ENCODE measurements at regions not wholly inside any gene's neighbourhood (a gene's known extent, or its start where the extent isn't known, plus 50 kb on each side); places are given as distances from the start of the nearest gene placed in this dataset.

DNA sequence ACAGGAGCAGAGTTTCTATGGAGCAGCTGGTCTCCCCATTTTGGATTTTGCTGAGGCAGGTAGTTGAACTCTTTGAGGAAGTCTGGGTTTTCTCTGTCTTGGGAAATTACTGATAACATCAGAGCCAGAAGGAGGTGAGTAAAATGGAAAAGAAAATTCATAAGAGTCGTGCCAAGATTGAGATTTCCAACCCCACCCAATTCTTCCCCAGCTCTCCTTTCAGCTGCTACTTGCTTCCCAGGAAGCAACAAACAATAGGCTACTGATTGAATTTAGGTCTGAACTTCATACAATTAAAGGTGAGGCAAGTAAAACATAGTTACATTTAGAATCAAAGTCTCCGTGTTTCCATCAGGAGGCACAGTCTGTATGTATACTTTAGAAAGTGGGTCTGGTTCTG, 54.6 kb upstream of the EOLA2 start:
- no peak for DNase-seq

GRCh38 chrX:149993989-149994388, 55.7 kb upstream of the EOLA2 start:
- no peak for DNase-seq

DNA sequence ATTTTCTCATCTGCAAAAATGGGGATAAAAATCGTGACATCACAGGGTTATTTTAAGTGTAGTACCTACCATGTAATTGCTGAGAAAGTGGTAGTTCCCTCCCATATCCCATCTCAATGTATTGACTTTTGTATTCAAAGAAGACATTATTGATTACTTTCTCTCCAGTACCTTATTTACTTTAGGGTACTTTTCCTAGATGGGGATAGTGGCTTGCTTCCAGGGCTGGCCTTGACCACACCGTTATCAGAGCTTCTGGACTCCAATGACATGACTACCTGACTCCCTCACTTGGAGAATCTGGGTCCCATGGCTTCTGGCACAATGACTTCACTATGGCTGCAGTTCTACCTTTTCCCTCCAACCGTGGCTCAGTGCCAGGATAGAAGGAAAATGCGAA, 58.2 kb upstream of the EOLA2 start:
- no peak for DNase-seq

- DNase-seq = peak; percentile 11
Measured at GRCh38 chrX:150005027-150005426, 66.7 kb upstream of the EOLA2 start.

- no peak for DNase-seq
Measured at GRCh38 chrX:150007356-150007755, 69.1 kb upstream of the EOLA2 start.

- no peak for DNase-seq
Measured at GRCh38 chrX:150012647-150013381, 74.5 kb upstream of the EOLA2 start.

- no peak for DNase-seq
Measured at GRCh38 chrX:150014525-150014924, 76.2 kb upstream of the EOLA2 start.

GRCh38 chrX:150017868-150018267, 79.6 kb upstream of the EOLA2 start:
- DNase-seq = no peak

DNA sequence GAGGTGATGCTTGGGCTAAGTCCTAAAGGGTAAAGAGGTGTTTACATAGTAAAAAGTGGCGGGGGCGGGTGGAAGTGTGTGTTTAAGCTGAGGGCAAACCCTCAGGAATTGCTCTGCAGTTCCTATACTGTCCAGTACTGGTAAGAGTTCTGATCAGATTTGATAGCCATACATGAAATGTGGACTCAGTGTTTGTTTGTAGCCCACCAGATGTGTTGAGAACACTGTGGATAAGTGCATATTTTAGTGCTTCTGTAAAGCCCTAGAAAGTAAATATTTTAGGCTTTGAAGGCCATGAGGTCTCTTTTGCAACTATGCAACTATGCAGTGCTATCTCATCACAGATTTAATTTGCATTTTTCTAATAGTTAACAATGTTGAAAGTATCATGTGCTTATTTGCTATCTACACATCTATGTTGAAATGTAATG, 80.7 kb upstream of the EOLA2 start:
- DNase-seq = no peak

DNA sequence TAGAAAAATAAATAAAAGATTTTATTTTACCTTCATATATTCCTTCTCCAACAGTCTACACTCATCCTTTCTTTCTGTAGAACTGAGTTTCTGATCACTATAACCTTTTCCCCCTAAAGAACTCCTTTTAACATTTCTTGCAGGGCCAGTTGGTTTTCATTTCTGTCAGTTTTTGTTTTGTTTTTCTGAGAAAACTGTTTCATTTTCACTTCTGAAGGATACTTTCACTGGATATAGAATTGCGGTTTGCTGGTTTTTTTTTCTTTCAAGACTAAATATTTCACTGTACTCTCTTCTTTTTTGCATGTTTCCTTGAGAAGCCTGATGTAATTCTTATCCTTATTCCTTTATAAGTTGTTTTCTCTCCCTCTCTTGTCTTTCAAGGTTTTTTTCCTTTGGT, 90.4 kb upstream of the EOLA2 start:
- DNase-seq = no peak

DNA sequence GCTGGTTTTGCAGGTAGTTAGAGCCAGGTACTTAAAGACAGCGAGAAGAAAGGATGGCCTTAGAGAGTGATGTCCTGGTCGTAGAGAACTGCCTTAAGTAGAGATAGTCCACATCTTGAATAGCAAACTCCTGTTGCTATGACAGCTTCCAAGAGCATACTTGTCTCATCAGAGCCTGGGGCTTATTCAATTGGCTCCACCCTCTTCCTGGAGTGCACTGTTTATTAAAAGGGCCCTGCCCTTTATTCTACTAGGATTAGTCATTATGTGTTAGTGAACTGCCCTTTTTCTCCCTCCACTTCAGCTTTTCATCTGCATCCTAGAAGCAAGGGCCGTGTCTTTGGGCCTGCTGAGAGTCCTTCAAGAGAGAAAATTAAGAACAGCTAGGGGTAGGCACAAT, 94.5 kb upstream of the EOLA2 start:
- DNase-seq = no peak

- no peak for DNase-seq
Measured at GRCh38 chrX:150034788-150035187, 96.5 kb upstream of the EOLA2 start.

GRCh38 chrX:150035531-150035930, 97.2 kb upstream of the EOLA2 start:
- no peak for DNase-seq

- DNase-seq = no peak
Measured at GRCh38 chrX:150036181-150036580, 97.9 kb upstream of the EOLA2 start.

- no peak for DNase-seq
Measured at GRCh38 chrX:150036641-150037040, 98.3 kb upstream of the EOLA2 start.

GRCh38 chrX:150037041-150037440, 98.8 kb upstream of the EOLA2 start:
- DNase-seq = no peak

DNA sequence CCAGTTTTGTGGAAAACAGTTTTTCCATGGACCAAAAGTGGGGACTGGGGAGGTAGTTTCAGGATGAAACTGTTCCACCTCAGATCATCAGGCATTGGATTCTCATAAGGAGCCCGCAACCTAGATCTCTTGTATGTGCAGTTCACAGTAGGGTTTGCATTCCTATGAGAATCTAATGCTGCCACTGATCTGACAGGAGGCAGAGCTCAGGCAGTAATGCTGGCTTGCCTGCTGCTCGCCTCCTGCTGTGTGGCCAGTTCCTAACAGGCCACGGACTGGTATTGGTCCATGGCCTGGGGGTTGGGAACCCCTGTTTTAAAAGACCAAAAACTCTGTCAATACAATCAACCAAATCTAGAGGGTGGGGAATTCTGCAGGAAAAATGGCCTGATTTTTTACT, 100.0 kb upstream of the EOLA2 start:
- no peak for DNase-seq

GRCh38 chrX:150038986-150039599, 100.8 kb upstream of the EOLA2 start:
- DNase-seq = no peak

GRCh38 chrX:150041208-150041607, 102.9 kb upstream of the EOLA2 start:
- DNase-seq = no peak

DNA sequence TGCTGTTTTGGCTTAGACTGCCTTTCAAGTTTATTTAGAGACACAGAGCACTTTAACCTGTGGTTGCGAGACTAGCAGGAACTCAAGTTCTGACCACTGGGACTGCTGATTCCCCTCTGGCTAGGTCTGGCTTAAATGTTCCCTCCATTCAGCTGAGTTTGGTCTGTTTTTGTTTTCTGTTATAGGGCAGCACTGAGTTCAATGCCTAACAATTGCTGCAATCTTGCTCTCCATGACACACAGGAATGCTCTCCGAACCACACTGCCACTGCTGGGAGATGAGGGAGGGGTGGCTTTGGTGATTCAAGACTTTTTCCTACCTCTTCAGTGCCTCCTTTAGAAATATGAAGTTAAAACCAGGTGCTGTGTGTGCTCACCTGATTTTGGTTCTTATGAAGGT, 106.3 kb upstream of the EOLA2 start:
- no peak for DNase-seq

DNA sequence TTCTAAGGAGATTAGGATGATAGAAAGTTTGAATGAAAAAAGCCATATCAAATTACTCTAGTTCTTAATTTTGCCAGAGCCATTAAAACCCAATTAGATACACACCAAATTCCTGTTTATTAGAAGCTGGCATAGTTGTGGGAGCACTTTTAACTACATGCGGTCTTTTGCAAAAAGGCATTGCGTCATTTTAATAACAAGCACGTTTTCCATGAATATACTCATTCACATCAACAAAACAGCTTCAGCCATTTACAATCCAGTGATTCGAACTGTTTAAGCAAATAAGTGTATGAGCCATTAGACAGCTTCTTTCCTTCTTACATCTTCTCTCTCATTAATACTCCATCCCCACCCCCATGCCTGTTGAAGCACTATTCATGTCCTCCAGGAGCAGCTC, 109.5 kb upstream of the EOLA2 start:
- no peak for DNase-seq

GRCh38 chrX:150049647-150050046, 111.4 kb upstream of the EOLA2 start:
- no peak for DNase-seq

- DNase-seq = no peak
Measured at GRCh38 chrX:150050387-150050786, 112.1 kb upstream of the EOLA2 start.

- DNase-seq = no peak
Measured at GRCh38 chrX:150051096-150051495, 112.8 kb upstream of the EOLA2 start.

GRCh38 chrX:150052226-150052625, 113.9 kb upstream of the EOLA2 start:
- no peak for DNase-seq
